H9 (cell line): ENCODE measurements at regions not wholly inside any gene's neighbourhood (a gene's known extent, or its start where the extent isn't known, plus 50 kb on each side); places are given as distances from the start of the nearest gene placed in this dataset.

Source experiments
- DNase-seq: peaks from one replicate; pipeline ENCODE4 v3.0.0-alpha.2; 2017
- H2AFZ ChIP-seq: one replicate; pipeline ENCODE4 v1.6.1; 2013; ENCODE audit warnings: mild to moderate bottlenecking, low read length, control low read depth, moderate library complexity
- H2AK5ac ChIP-seq: 2 replicates; pipeline ENCODE4 v1.6.1; 2013; ENCODE audit warnings: low read length, control low read depth, mixed read lengths; ENCODE audit not compliant: insufficient read length
- H2BK120ac ChIP-seq: one replicate; pipeline ENCODE4 v1.6.1; 2013; ENCODE audit warnings: low read depth, mild to moderate bottlenecking, low read length, control low read depth, inconsistent platforms; ENCODE audit not compliant: poor library complexity, severe bottlenecking
- H2BK12ac ChIP-seq: 2 replicates; pipeline ENCODE4 v1.6.1; 2013; ENCODE audit warnings: low read length, control low read depth, mixed read lengths, low read depth; ENCODE audit not compliant: insufficient read length
- H2BK15ac ChIP-seq: 2 replicates; pipeline ENCODE4 v1.6.1; 2013; ENCODE audit warnings: low read depth, low read length, control low read depth
- H2BK20ac ChIP-seq: one replicate; pipeline ENCODE4 v1.6.1; 2013; ENCODE audit warnings: low read depth, mild to moderate bottlenecking, low read length, control low read depth, inconsistent platforms; ENCODE audit not compliant: poor library complexity, severe bottlenecking
- H2BK5ac ChIP-seq: 2 replicates; pipeline ENCODE4 v1.6.1; 2013; ENCODE audit warnings: low read length, control low read depth, mixed read lengths; ENCODE audit not compliant: insufficient read length
- H3K14ac ChIP-seq: 2 replicates; pipeline ENCODE4 v1.6.1; 2013; ENCODE audit warnings: low read length, control low read depth; ENCODE audit not compliant: insufficient read depth
- H3K18ac ChIP-seq: 2 replicates; pipeline ENCODE4 v1.6.1; 2013; ENCODE audit warnings: low read depth, mild to moderate bottlenecking, mixed read lengths, low read length, control low read depth; ENCODE audit not compliant: insufficient read length
- H3K23ac ChIP-seq: 2 replicates; pipeline ENCODE4 v1.6.1; 2013; ENCODE audit warnings: low read length, control low read depth, mixed read lengths, low read depth; ENCODE audit not compliant: insufficient read length
- H3K23me2 ChIP-seq: 2 replicates; pipeline ENCODE4 v1.6.1; 2013; ENCODE audit warnings: low read depth, mild to moderate bottlenecking, mixed read lengths, low read length, control low read depth; ENCODE audit not compliant: insufficient read length, poor library complexity, severe bottlenecking
- H3K27ac ChIP-seq: 2 replicates; pipeline ENCODE4 v1.5.1; 2013; ENCODE audit warnings: low read length, control low read depth, mixed read lengths, low read depth; ENCODE audit not compliant: insufficient read length
- H3K27me3 ChIP-seq: 2 replicates; pipeline ENCODE4 v1.6.1; 2013; ENCODE audit warnings: low read length, control low read depth, inconsistent platforms; ENCODE audit not compliant: insufficient read depth
- H3K4ac ChIP-seq: 2 replicates; pipeline ENCODE4 v1.6.1; 2013; ENCODE audit warnings: low read depth, mild to moderate bottlenecking, control low read depth, inconsistent platforms, low read length, moderate library complexity
- H3K4me1 ChIP-seq: 2 replicates; pipeline ENCODE4 v1.6.1; 2013; ENCODE audit warnings: low read length, control low read depth, inconsistent platforms; ENCODE audit not compliant: insufficient read depth
- H3K4me2 ChIP-seq: 2 replicates; pipeline ENCODE4 v1.6.1; 2013; ENCODE audit warnings: low read length, control low read depth, mixed read lengths; ENCODE audit not compliant: insufficient read length, insufficient read depth
- H3K56ac ChIP-seq: 2 replicates; pipeline ENCODE4 v1.6.1; 2013; ENCODE audit warnings: low read depth, mild to moderate bottlenecking, mixed read lengths, low read length, control low read depth; ENCODE audit not compliant: insufficient read length
- H3K79me1 ChIP-seq: 2 replicates; pipeline ENCODE4 v1.6.1; 2013; ENCODE audit warnings: low read depth, mild to moderate bottlenecking, moderate library complexity, low read length, control low read depth, inconsistent platforms; ENCODE audit not compliant: insufficient read depth, poor library complexity, severe bottlenecking
- H3K79me2 ChIP-seq: 2 replicates; pipeline ENCODE4 v1.6.1; 2013; ENCODE audit warnings: low read length, control low read depth, inconsistent platforms; ENCODE audit not compliant: insufficient read depth
- H3K9ac ChIP-seq: 2 replicates; pipeline ENCODE4 v1.6.1; 2013; ENCODE audit warnings: low read length, control low read depth, mixed read lengths; ENCODE audit not compliant: insufficient read length; ENCODE audit errors: extremely low read depth
- H3K9me3 ChIP-seq: one replicate; pipeline ENCODE4 v1.6.1; 2013; ENCODE audit warnings: low read depth, low read length, inconsistent platforms; ENCODE audit not compliant: control insufficient read depth
- H3T11ph ChIP-seq: one replicate; pipeline ENCODE4 v1.6.1; 2013; ENCODE audit warnings: mild to moderate bottlenecking, low read length, control low read depth, inconsistent platforms
- H4K20me1 ChIP-seq: one replicate; pipeline ENCODE4 v1.6.1; 2013; ENCODE audit not compliant: control insufficient read depth, insufficient read length, insufficient read depth
- H4K5ac ChIP-seq: 2 replicates; pipeline ENCODE4 v1.6.1; 2013; ENCODE audit warnings: low read depth, mild to moderate bottlenecking, mixed read lengths, low read length, control low read depth; ENCODE audit not compliant: insufficient read length
- H4K8ac ChIP-seq: replicated peaks from 2 replicates; pipeline ENCODE4 v1.6.1; 2013; ENCODE audit warnings: low read length, control low read depth, mixed read lengths, low read depth; ENCODE audit not compliant: insufficient read length
- H4K91ac ChIP-seq: 2 replicates; pipeline ENCODE4 v1.6.1; 2013; ENCODE audit warnings: low read depth, mild to moderate bottlenecking, moderate library complexity, mixed read lengths, low read length, control low read depth; ENCODE audit not compliant: insufficient read length
- H3K27ac Mint-ChIP-seq, 3 experiments: 2 replicates in 2 of 3; 3 replicates in 1 of 3; pipeline ENCODE4 v1.8.0; 2020 to 2021; ENCODE audit warnings: mixed read lengths in 3 of 3, mild to moderate bottlenecking in 1 of 3, moderate library complexity in 1 of 3
- H3K27me3 Mint-ChIP-seq: 2 replicates; pipeline ENCODE4 v1.8.0; 2021; ENCODE audit warnings: low read depth, mild to moderate bottlenecking, moderate library complexity, mixed read lengths
- H3K36me3 Mint-ChIP-seq, 3 experiments: 2 replicates in 2 of 3; 3 replicates in 1 of 3; pipeline ENCODE4 v1.8.0; 2020 to 2021; ENCODE audit warnings: low read depth in 3 of 3, mixed read lengths in 3 of 3; ENCODE audit not compliant: insufficient read depth in 1 of 3
- H3K4me1 Mint-ChIP-seq, 2 experiments: 2 replicates each; pipeline ENCODE4 v1.8.0; 2020; ENCODE audit warnings: mixed read lengths in 2 of 2
- H3K4me3 Mint-ChIP-seq, 2 experiments: 2 replicates in 1 of 2; 3 replicates in 1 of 2; pipeline ENCODE4 v1.8.0; 2020 to 2021; ENCODE audit warnings: mild to moderate bottlenecking in 2 of 2, mixed read lengths in 2 of 2, moderate library complexity in 1 of 2
- H3K9me3 Mint-ChIP-seq, 2 experiments: 2 replicates in 1 of 2; 3 replicates in 1 of 2; pipeline ENCODE4 v1.8.0; 2020; ENCODE audit warnings: mild to moderate bottlenecking in 2 of 2, mixed read lengths in 2 of 2, moderate library complexity in 1 of 2
- WGBS: extraction: QIAGEN DNeasy Blood & Tissue Kit; methylation state at CpG from one replicate; pipeline ENCODE4 v1.1.7; 2013; ENCODE audit warnings: missing lambda C conversion rate, low lambda C conversion rate, mixed read lengths; ENCODE audit not compliant: insufficient read length; ENCODE audit errors: extremely low coverage; 5-methylcytosine and 5-hydroxymethylcytosine counted together
- TF ChIP-seq, protein P1 (sequence below): fragments of 200-600 bp; sonication (generic); conservative IDR thresholded peaks from 3 replicates; pipeline ENCODE4 v1.8.0; 2021; ENCODE audit warnings: antibody characterized with exemption, mild to moderate bottlenecking

DNA sequence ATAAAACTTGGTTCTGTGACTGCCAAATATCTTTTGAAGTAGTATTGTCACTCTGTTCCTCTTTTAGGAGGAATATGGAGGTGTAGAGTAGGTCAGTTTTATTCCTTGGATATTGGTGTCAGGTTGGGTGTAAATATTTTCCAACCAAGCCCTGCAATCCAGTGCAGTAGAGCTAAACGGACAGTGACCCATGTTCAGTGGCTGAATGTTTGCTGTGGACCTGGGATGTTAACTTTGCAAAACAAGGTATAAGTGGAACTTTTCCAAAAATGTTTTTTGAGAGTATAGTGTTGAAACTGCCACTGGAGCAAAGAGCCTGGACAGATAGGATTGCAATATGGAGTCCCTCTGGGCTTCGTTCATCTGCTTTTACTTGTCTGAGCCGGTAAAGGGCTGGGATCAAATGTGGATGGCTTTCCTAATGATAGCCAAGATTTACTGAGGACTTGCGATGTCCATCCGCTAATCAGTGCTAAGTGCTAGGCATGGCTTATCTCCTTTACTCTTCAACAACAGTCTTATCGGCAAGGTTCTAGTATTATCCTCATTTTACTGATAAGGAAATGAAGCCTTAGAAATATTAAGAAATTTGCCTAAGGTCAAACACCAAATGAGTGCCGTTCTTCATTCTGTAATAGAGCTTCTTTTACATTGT is 69.0 kb upstream of the BACH2 start:
- Histone ChIP-seq H3K18ac (no peak overlapping the region), H2AFZ (no peak overlapping the region), H4K8ac (no peak overlapping the region), H4K91ac (no peak overlapping the region), H2AK5ac (no peak overlapping the region), H3K4me2 (no peak overlapping the region), H4K20me1 (no peaks in the 10 kb centered on the region), H4K5ac (no peak overlapping the region), H2BK5ac (no peak overlapping the region), H3K4me1 (peaks cover 14% of the 10 kb centered on the region), H2BK20ac (no peak overlapping the region), H3K79me1 (no peaks in the 10 kb centered on the region), H3K4ac (no peak overlapping the region), H3K27ac (no peak overlapping the region), H3T11ph (no peak overlapping the region), H2BK15ac (no peak overlapping the region), H3K27me3 (no peaks in the 10 kb centered on the region), H3K79me2 (no peaks in the 10 kb centered on the region), H2BK120ac (no peak overlapping the region), H3K14ac (no peak overlapping the region), H3K9ac (no peak overlapping the region), H3K23ac (no peak overlapping the region), H2BK12ac (no peak overlapping the region), H3K23me2 (no peaks in the 10 kb centered on the region), H3K56ac (no peak overlapping the region), H3K9me3 (no peaks in the 10 kb centered on the region)
- peaks cover 2 to 4% (median 3%) of the 10 kb centered on the region in 3 experiments; a peak in 2 of 7 replicates for H3K36me3 Mint-ChIP-seq
- TF ChIP-seq, protein P1, sequence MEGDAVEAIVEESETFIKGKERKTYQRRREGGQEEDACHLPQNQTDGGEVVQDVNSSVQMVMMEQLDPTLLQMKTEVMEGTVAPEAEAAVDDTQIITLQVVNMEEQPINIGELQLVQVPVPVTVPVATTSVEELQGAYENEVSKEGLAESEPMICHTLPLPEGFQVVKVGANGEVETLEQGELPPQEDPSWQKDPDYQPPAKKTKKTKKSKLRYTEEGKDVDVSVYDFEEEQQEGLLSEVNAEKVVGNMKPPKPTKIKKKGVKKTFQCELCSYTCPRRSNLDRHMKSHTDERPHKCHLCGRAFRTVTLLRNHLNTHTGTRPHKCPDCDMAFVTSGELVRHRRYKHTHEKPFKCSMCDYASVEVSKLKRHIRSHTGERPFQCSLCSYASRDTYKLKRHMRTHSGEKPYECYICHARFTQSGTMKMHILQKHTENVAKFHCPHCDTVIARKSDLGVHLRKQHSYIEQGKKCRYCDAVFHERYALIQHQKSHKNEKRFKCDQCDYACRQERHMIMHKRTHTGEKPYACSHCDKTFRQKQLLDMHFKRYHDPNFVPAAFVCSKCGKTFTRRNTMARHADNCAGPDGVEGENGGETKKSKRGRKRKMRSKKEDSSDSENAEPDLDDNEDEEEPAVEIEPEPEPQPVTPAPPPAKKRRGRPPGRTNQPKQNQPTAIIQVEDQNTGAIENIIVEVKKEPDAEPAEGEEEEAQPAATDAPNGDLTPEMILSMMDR, result no peak
- H3K27ac Mint-ChIP-seq, result peak overlapping the region in 2 of 3 experiments; percentile 1 to 21; a peak in 1 of 7 replicates
- no CpG with 5 or more reads among the region's 7 CpGs for WGBS
- no peak for DNase-seq
- H3K9me3 Mint-ChIP-seq, result peaks cover 0 to 4% of the 10 kb centered on the region in 2 experiments; a peak in 1 of 5 replicates
- no peak overlapping the region for H3K4me3 Mint-ChIP-seq
- H3K4me1 Mint-ChIP-seq, result peaks cover 35 to 40% of the 10 kb centered on the region in 2 experiments
- peaks cover 2% of the 10 kb centered on the region; the same call in 1 of the 2 replicates for H3K27me3 Mint-ChIP-seq
